Neural progenitor cell (in vitro differentiated cells): ENCODE measurements at regions not wholly inside any gene's neighbourhood (a gene's known extent, or its start where the extent isn't known, plus 50 kb on each side); places are given as distances from the start of the nearest gene placed in this dataset.
A peak's percentile ranks its signal among the peaks of the same experiment; 100 is the strongest.

ENCODE experiments used
- DNase-seq: peaks from one replicate; pipeline ENCODE4 v3.0.0-alpha.2; 2016; ENCODE audit warnings: low spot score
- H2AFZ ChIP-seq: fragments of 200-600 bp; sonication (generic); replicated peaks from 2 replicates; pipeline ENCODE4 v1.6.1; 2016; ENCODE audit warnings: antibody characterized with exemption
- H3F3A ChIP-seq: fragments of 200-600 bp; sonication (generic); 2 replicates; pipeline ENCODE4 v1.6.1; 2016; ENCODE audit warnings: antibody characterized with exemption, low read depth
- H3K27ac ChIP-seq: fragments of 200-600 bp; sonication (generic); 2 replicates; pipeline ENCODE4 v1.5.1; 2016; ENCODE audit warnings: mild to moderate bottlenecking
- H3K27me3 ChIP-seq: fragments of 200-600 bp; sonication (generic); 2 replicates; pipeline ENCODE4 v1.6.1; 2016; ENCODE audit warnings: mild to moderate bottlenecking, moderate library complexity
- H3K36me3 ChIP-seq: fragments of 200-600 bp; sonication (generic); 2 replicates; pipeline ENCODE4 v1.5.1; 2016
- H3K4me1 ChIP-seq: fragments of 200-600 bp; sonication (generic); 2 replicates; pipeline ENCODE4 v1.6.1; 2016; ENCODE audit warnings: mixed run types
- H3K4me2 ChIP-seq: fragments of 200-600 bp; sonication (generic); 2 replicates; pipeline ENCODE4 v1.6.1; 2016
- H3K4me3 ChIP-seq: fragments of 200-600 bp; sonication (generic); 2 replicates; pipeline ENCODE4 v1.5.1; 2016
- H3K79me2 ChIP-seq: fragments of 200-600 bp; sonication (generic); 2 replicates; pipeline ENCODE4 v1.6.1; 2016; ENCODE audit warnings: low read depth
- H3K9ac ChIP-seq: fragments of 200-600 bp; sonication (generic); 2 replicates; pipeline ENCODE4 v1.6.1; 2016
- H3K9me3 ChIP-seq: fragments of 200-600 bp; sonication (generic); 2 replicates; pipeline ENCODE4 v1.5.1; 2016; ENCODE audit warnings: low read depth
- H4K20me1 ChIP-seq: fragments of 200-600 bp; sonication (generic); 2 replicates; pipeline ENCODE4 v1.6.1; 2016; ENCODE audit warnings: low read depth
- H3K27ac Mint-ChIP-seq: 3 replicates; pipeline ENCODE4 v1.8.0; 2021; ENCODE audit warnings: mixed read lengths
- H3K27me3 Mint-ChIP-seq: 2 replicates; pipeline ENCODE4 v1.8.0; 2022; ENCODE audit warnings: low read depth, mild to moderate bottlenecking, inconsistent platforms, moderate library complexity, mixed read lengths; ENCODE audit not compliant: insufficient read depth
- H3K36me3 Mint-ChIP-seq: 3 replicates; pipeline ENCODE4 v1.8.0; 2021; ENCODE audit warnings: mixed read lengths
- H3K4me1 Mint-ChIP-seq: 3 replicates; pipeline ENCODE4 v1.8.0; 2021; ENCODE audit warnings: mixed read lengths
- H3K4me3 Mint-ChIP-seq: 3 replicates; pipeline ENCODE4 v1.8.0; 2021; ENCODE audit warnings: mild to moderate bottlenecking, moderate library complexity, mixed read lengths
- H3K9me3 Mint-ChIP-seq: 3 replicates; pipeline ENCODE4 v1.8.0; 2020; ENCODE audit warnings: mixed read lengths
- CTCF ChIP-seq: fragments of 200-600 bp; sonication (generic); IDR thresholded peaks from 2 replicates; pipeline ENCODE4 v1.5.1; 2017; ENCODE audit warnings: antibody characterized with exemption, mild to moderate bottlenecking
- EZH2 ChIP-seq: fragments of 200-600 bp; sonication (generic); IDR thresholded peaks from 2 replicates; pipeline ENCODE4 v1.6.1; 2017; ENCODE audit warnings: antibody characterized with exemption, mild to moderate bottlenecking, moderate library complexity
- EZH2phosphoT487 ChIP-seq: fragments of 200-600 bp; sonication (generic); IDR thresholded peaks from 2 replicates; pipeline ENCODE4 v1.6.1; 2017; ENCODE audit warnings: antibody characterized with exemption

- Histone ChIP-seq H3K4me3 (no peak overlapping the region), H3K4me1 (peaks cover 13% of the 10 kb centered on the region), H4K20me1 (no peaks in the 10 kb centered on the region), H3K4me2 (no peak overlapping the region), H3K79me2 (no peaks in the 10 kb centered on the region), H3F3A (peaks cover 7% of the 10 kb centered on the region), H3K9ac (no peak overlapping the region), H2AFZ (no peak overlapping the region), H3K36me3 (no peaks in the 10 kb centered on the region), H3K9me3 (no peaks in the 10 kb centered on the region), H3K27me3 (no peaks in the 10 kb centered on the region), H3K27ac (no peak overlapping the region)
- Mint-ChIP-seq H3K36me3 (no peaks in the 10 kb centered on the region), H3K9me3 (peaks cover 21% of the 10 kb centered on the region), H3K4me3 (no peak overlapping the region), H3K27me3 (peaks cover 4% of the 10 kb centered on the region), H3K27ac (no peak overlapping the region), H3K4me1 (peaks cover 13% of the 10 kb centered on the region)
- TF ChIP-seq EZH2 (no peak), EZH2phosphoT487 (no peak), CTCF (no peak)
- peak; percentile 32 for DNase-seq
Measured at GRCh38 chr10:78875331-78875877, 193.4 kb upstream of the ZMIZ1 start.

GRCh38 chr10:78875932-78876331, 192.8 kb upstream of the ZMIZ1 start:
- Histone ChIP-seq H3K4me1 (peaks cover 13% of the 10 kb centered on the region), H3K4me2 (no peak overlapping the region), H4K20me1 (no peaks in the 10 kb centered on the region), H3K27me3 (no peaks in the 10 kb centered on the region), H3K9ac (no peak overlapping the region), H3K4me3 (no peak overlapping the region), H3K9me3 (no peaks in the 10 kb centered on the region), H2AFZ (no peak overlapping the region), H3K79me2 (no peaks in the 10 kb centered on the region), H3K27ac (no peak overlapping the region), H3F3A (peaks cover 7% of the 10 kb centered on the region), H3K36me3 (no peaks in the 10 kb centered on the region)
- peaks cover 11% of the 10 kb centered on the region for H3K4me1 Mint-ChIP-seq
- no peak for DNase-seq
- peaks cover 24% of the 10 kb centered on the region for H3K9me3 Mint-ChIP-seq
- H3K4me3 Mint-ChIP-seq = no peak overlapping the region
- no peaks in the 10 kb centered on the region for H3K36me3 Mint-ChIP-seq
- H3K27me3 Mint-ChIP-seq = peaks cover 4% of the 10 kb centered on the region
- TF ChIP-seq EZH2 (no peak), CTCF (no peak), EZH2phosphoT487 (no peak)
- H3K27ac Mint-ChIP-seq = no peak overlapping the region

- no peak for DNase-seq
- no peak overlapping the region for H3K27ac Mint-ChIP-seq
Measured at GRCh38 chr10:78876449-78876848, 192.3 kb upstream of the ZMIZ1 start.

More at GRCh38 chr10:78876449-78876848, 192.3 kb upstream of the ZMIZ1 start:
- Histone ChIP-seq H3K4me2 (no peak overlapping the region), H3K9me3 (no peaks in the 10 kb centered on the region), H3K36me3 (no peaks in the 10 kb centered on the region), H3K4me3 (no peak overlapping the region), H2AFZ (no peak overlapping the region), H3K4me1 (peaks cover 13% of the 10 kb centered on the region), H3K27ac (no peak overlapping the region), H3F3A (peaks cover 7% of the 10 kb centered on the region), H4K20me1 (no peaks in the 10 kb centered on the region), H3K79me2 (no peaks in the 10 kb centered on the region), H3K27me3 (no peaks in the 10 kb centered on the region), H3K9ac (no peak overlapping the region)
- TF ChIP-seq EZH2phosphoT487 (no peak), EZH2 (no peak), CTCF (no peak)
- H3K4me1 Mint-ChIP-seq = peaks cover 11% of the 10 kb centered on the region
- peaks cover 24% of the 10 kb centered on the region for H3K9me3 Mint-ChIP-seq
- H3K4me3 Mint-ChIP-seq = no peak overlapping the region
- H3K27me3 Mint-ChIP-seq = peaks cover 4% of the 10 kb centered on the region
- H3K36me3 Mint-ChIP-seq = no peaks in the 10 kb centered on the region
